Stimulated activated CD4-positive, alpha-beta T cell treated with anti-CD3 and anti-CD28 coated beads, Interleukin-15, amount 100 ng/mL, for 48 hours (primary cell): ENCODE measurements at regions not wholly inside any gene's neighbourhood (a gene's known extent, or its start where the extent isn't known, plus 50 kb on each side); places are given as distances from the start of the nearest gene placed in this dataset.

Experiments
- DNase-seq, 2 donors: peaks; one replicate each; pipeline ENCODE4 v3.0.0-alpha.2; 2020; ENCODE audit warnings: low read depth in 2 of 2

- DNase-seq = no peak
These were observed 356.1 kb upstream of the GRM7 start for GRCh38 chr3:6504834-6505233.

GRCh38 chr3:6508410-6508759 lies 352.5 kb upstream of the GRM7 start:
- DNase-seq = no peak

- no peak for DNase-seq
These were observed 351.3 kb upstream of the GRM7 start for GRCh38 chr3:6509576-6509975.

- DNase-seq = no peak
These were observed 350.2 kb upstream of the GRM7 start for GRCh38 chr3:6510713-6511112.

- no peak for DNase-seq
These were observed 348.6 kb upstream of the GRM7 start for GRCh38 chr3:6512172-6512800.

GRCh38 chr3:6516143-6516542 lies 344.8 kb upstream of the GRM7 start:
- no peak for DNase-seq

- no peak for DNase-seq
These were observed 344.2 kb upstream of the GRM7 start for GRCh38 chr3:6516694-6517093.

- DNase-seq = no peak
These were observed 342.1 kb upstream of the GRM7 start for GRCh38 chr3:6518709-6519345.

- no peak for DNase-seq
These were observed 339.4 kb upstream of the GRM7 start for GRCh38 chr3:6521369-6522113.

- no peak for DNase-seq
These were observed 338.7 kb upstream of the GRM7 start for GRCh38 chr3:6522191-6522590.

GRCh38 chr3:6523043-6523442 lies 337.9 kb upstream of the GRM7 start:
- DNase-seq = no peak

GRCh38 chr3:6524479-6524878 lies 336.4 kb upstream of the GRM7 start:
- no peak for DNase-seq

- no peak for DNase-seq
These were observed 334.6 kb upstream of the GRM7 start for GRCh38 chr3:6526321-6526720.

- DNase-seq = no peak
These were observed 334.1 kb upstream of the GRM7 start for GRCh38 chr3:6526861-6527260.

GRCh38 chr3:6528951-6529350 lies 332.0 kb upstream of the GRM7 start:
- no peak for DNase-seq

GRCh38 chr3:6531153-6531552 lies 329.8 kb upstream of the GRM7 start:
- DNase-seq = no peak

GRCh38 chr3:6532101-6532500 lies 328.8 kb upstream of the GRM7 start:
- no peak for DNase-seq

GRCh38 chr3:6540981-6541380 lies 319.9 kb upstream of the GRM7 start:
- no peak for DNase-seq

- no peak for DNase-seq
These were observed 318.1 kb upstream of the GRM7 start for GRCh38 chr3:6542795-6543194.

- DNase-seq = no peak
These were observed 311.6 kb upstream of the GRM7 start for GRCh38 chr3:6549296-6549695.

- no peak for DNase-seq
These were observed 309.8 kb upstream of the GRM7 start for GRCh38 chr3:6551165-6551564.

GRCh38 chr3:6560259-6560658 lies 300.7 kb upstream of the GRM7 start:
- no peak for DNase-seq

- no peak for DNase-seq
These were observed 293.7 kb upstream of the GRM7 start for GRCh38 chr3:6567241-6567640.
